Mucosa of descending colon (tissue), 3 donors: ENCODE measurements at regions not wholly inside any gene's neighbourhood (a gene's known extent, or its start where the extent isn't known, plus 50 kb on each side); places are given as distances from the start of the nearest gene placed in this dataset.
"Not testable (repeated sequence)": the region's sequence is repeated elsewhere in the genome, so short reads cannot be mapped to it uniquely, and the experiment has no call there.

ENCODE experiments used
- ATAC-seq: fragments of 200-7000 bp; cut with Tn5 transposase; one replicate; pipeline ENCODE4 v1.9.1; 2020; ENCODE audit warnings: mild to moderate bottlenecking, moderate library complexity
- DNase-seq, 3 donors: peaks; one replicate each; pipeline ENCODE4 v3.0.0-alpha.2; 2020
- H3K36me3 ChIP-seq: fragments of 200-600 bp; one replicate; pipeline ENCODE4 v1.8.0; 2021; ENCODE audit warnings: low read depth, mild to moderate bottlenecking
- H3K4me1 ChIP-seq: fragments of 200-600 bp; one replicate; pipeline ENCODE4 v1.8.0; 2021; ENCODE audit warnings: low read depth, mild to moderate bottlenecking
- H3K4me3 ChIP-seq: fragments of 200-600 bp; one replicate; pipeline ENCODE4 v1.8.0; 2021; ENCODE audit warnings: mild to moderate bottlenecking
- H3K9me3 ChIP-seq: fragments of 200-600 bp; one replicate; pipeline ENCODE4 v1.8.0; 2021; ENCODE audit warnings: mild to moderate bottlenecking
- CTCF ChIP-seq: fragments of 200-600 bp; IDR thresholded peaks from one replicate; pipeline ENCODE4 v1.8.0; 2022; ENCODE audit warnings: antibody characterized with exemption, mild to moderate bottlenecking
- intact Hi-C, 2 donors: fragments of 100-400 bp; cut with DNase I in 1 of 2; cut with micrococcal nuclease in 1 of 2; formaldehyde crosslinking; loops; one replicate each; pipeline versions ENCODE4 v1.11.0 to v1.11.1; 2022; cut with DNase I, micrococcal nuclease
- donor health status: DM: no; HTN: no; CAD: no; lungs with moderate emphysema.
- donor health status: DM: no; HTN: no; CAD: no.
- donor health status: DM: no; HTN: yes; CAD: no.

GRCh38 chr3:6468589-6468988 lies 392.3 kb upstream of the GRM7 start:
- intact Hi-C loops, result no loop called here
- H3K9me3 ChIP-seq, result no peaks in the 10 kb centered on the region
- no peaks in the 10 kb centered on the region for H3K36me3 ChIP-seq
- H3K4me1 ChIP-seq, result no peaks in the 10 kb centered on the region
- ATAC-seq (no peak), DNase-seq (no peak)
- no peak overlapping the region for H3K4me3 ChIP-seq
- TF ChIP-seq CTCF, result no peak

GRCh38 chr3:6471744-6472143 lies 389.2 kb upstream of the GRM7 start:
- Histone ChIP-seq H3K36me3 (no peaks in the 10 kb centered on the region), H3K4me1 (no peaks in the 10 kb centered on the region), H3K9me3 (no peaks in the 10 kb centered on the region), H3K4me3 (no peak overlapping the region)
- no peak for TF ChIP-seq CTCF
- intact Hi-C loops, result no loop called here
- DNase-seq (no peak), ATAC-seq (no peak)

GRCh38 chr3:6490487-6491327 lies 370.2 kb upstream of the GRM7 start:
- intact Hi-C loops, ATAC-seq, H3K4me3 ChIP-seq, H3K36me3 ChIP-seq, H3K9me3 ChIP-seq, H3K4me1 ChIP-seq, DNase-seq: not testable (repeated sequence)

- DNase-seq, result no peak
- intact Hi-C loops, result no loop called here
- TF ChIP-seq CTCF, result no peak
- no peak for ATAC-seq
- Histone ChIP-seq H3K4me3 (no peak overlapping the region), H3K9me3 (no peaks in the 10 kb centered on the region), H3K36me3 (no peaks in the 10 kb centered on the region), H3K4me1 (no peaks in the 10 kb centered on the region)
These were observed 369.1 kb upstream of the GRM7 start for GRCh38 chr3:6491768-6492167.

GRCh38 chr3:6492306-6492705 lies 368.6 kb upstream of the GRM7 start:
- Histone ChIP-seq H3K36me3 (no peaks in the 10 kb centered on the region), H3K4me1 (no peaks in the 10 kb centered on the region), H3K4me3 (no peak overlapping the region), H3K9me3 (no peaks in the 10 kb centered on the region)
- TF ChIP-seq CTCF, result no peak
- intact Hi-C loops, result no loop called here
- no peak for DNase-seq
- no peak for ATAC-seq

- H3K36me3 ChIP-seq, result not testable (repeated sequence)
These were observed 362.0 kb upstream of the GRM7 start for GRCh38 chr3:6498944-6499343.

GRCh38 chr3:6504347-6504746 lies 356.6 kb upstream of the GRM7 start:
- no peaks in the 10 kb centered on the region for H3K36me3 ChIP-seq
- intact Hi-C loops, result no loop called here
- no peak for TF ChIP-seq CTCF
- ATAC-seq (no peak), DNase-seq (no peak)
- no peaks in the 10 kb centered on the region for H3K9me3 ChIP-seq
- H3K4me3 ChIP-seq, result no peak overlapping the region
- no peaks in the 10 kb centered on the region for H3K4me1 ChIP-seq

More at GRCh38 chr3:6498944-6499343, 362.0 kb upstream of the GRM7 start:
- DNase-seq, H3K4me1 ChIP-seq, H3K9me3 ChIP-seq, H3K4me3 ChIP-seq, intact Hi-C loops, ATAC-seq: not testable (repeated sequence)
